Erythroblast (primary cell): ENCODE measurements at regions not wholly inside any gene's neighbourhood (a gene's known extent, or its start where the extent isn't known, plus 50 kb on each side); places are given as distances from the start of the nearest gene placed in this dataset.

Source experiments
- DNase-seq, 2 experiments: peaks; one replicate each; lab custom pipeline; 2025; lab: John Stamatoyannopoulos, UW
- GATA1 ChIP-seq: IDR thresholded peaks from 2 replicates; pipeline ENCODE4 v1.6.1; 2011; ENCODE audit warnings: low read depth, mild to moderate bottlenecking, control low read depth, low read length, moderate library complexity
- POLR2A ChIP-seq: IDR thresholded peaks from 2 replicates; pipeline ENCODE4 v1.6.1; 2011; ENCODE audit warnings: mild to moderate bottlenecking, low read length

DNA sequence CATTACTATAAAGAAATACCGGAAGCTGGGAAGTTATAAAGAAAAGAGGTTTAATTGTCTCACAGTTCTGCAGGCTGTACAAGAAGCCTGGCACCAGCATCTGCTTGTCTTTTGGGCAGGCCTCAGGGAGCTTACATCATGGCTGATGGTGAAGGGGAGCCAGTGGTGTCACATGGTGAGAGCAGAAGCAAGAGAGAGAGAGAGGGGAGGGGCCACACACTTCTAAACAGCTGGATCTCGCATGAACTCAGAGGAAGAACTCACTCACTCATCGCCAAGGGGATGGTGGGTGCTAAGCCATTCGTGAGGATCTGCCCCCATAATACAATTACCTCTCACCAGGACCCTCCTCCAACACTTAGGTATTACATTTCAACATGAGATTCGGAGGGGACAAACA lies 51.8 kb upstream of the ANKRD34C start:
- no peak for TF ChIP-seq GATA1
- TF ChIP-seq POLR2A = no peak
- no peak for DNase-seq

DNA sequence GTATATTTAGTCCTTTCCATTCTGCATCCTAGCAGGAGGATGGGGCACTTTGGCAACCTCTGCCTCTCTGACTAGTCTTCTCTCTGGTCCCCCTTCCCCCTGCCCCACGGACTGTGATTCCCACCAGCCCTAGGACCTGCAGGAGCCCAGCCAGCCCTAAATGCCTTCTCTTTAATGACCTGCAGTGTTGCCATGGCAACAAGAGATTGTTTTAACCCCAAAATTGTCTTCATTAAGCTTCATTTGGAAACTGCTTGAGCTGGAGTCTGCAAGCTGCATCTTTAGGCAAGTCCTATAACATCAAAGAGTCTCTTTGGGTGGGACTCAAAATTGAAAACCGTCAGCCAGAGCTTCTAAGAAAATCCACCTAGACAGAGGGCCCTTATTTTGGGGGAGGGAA lies 59.7 kb upstream of the ANKRD34C start:
- no peak for DNase-seq
- TF ChIP-seq GATA1 = no peak
- no peak for TF ChIP-seq POLR2A

DNA sequence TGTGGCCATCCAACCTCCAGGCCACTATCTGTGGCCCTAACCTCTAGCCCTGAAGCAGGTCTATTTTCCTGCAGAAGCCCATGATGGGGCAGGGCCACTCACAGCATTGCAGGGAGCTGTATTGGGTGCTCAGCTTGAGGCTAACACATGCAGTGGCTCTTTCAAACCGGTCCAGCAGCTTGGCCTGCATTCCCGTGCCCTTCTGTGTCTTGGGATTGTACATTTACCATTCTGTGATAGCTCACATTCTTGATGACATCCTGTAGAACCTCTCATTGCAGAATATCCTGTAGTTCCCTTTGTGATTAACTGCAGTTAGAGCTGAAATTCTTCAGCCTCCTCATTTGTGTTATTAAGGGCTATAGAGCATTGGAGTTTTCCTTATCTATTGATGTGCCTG lies 60.8 kb upstream of the ANKRD34C start:
- DNase-seq = no peak
- TF ChIP-seq GATA1 (no peak), POLR2A (no peak)

DNA sequence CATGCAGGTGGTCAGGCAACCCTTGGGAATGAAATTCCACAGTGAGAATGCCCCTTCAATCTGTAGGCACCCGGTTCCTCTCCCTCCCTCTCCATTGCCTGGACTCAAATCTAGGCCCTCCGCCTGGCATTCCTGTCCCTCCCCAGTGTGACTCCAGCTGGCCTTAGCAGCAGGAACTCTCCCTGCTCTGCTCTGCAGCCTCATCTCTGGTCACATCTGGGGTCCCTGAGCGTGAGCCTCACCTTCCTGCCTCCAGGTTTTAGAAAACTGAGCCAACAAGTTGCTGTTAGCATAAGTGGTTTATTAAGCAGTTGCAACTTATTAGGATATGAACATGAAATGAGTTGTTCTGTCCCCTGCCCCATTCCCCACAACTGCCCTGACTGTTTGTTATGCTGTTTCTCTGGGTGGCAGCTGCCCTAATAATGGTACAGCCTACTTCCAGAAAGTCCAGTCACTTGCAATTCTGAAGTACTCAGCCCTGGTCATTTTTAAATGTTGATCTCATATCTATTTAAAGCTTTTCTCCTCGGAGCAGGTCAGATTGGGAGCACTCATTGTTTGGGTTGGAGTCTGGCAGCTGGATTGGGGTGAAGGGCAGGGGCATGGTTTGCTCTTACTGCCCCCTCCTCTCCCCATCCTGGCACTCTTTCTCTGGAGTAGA lies 63.0 kb upstream of the ANKRD34C start:
- DNase-seq = no peak
- TF ChIP-seq GATA1 (no peak), POLR2A (no peak)

DNA sequence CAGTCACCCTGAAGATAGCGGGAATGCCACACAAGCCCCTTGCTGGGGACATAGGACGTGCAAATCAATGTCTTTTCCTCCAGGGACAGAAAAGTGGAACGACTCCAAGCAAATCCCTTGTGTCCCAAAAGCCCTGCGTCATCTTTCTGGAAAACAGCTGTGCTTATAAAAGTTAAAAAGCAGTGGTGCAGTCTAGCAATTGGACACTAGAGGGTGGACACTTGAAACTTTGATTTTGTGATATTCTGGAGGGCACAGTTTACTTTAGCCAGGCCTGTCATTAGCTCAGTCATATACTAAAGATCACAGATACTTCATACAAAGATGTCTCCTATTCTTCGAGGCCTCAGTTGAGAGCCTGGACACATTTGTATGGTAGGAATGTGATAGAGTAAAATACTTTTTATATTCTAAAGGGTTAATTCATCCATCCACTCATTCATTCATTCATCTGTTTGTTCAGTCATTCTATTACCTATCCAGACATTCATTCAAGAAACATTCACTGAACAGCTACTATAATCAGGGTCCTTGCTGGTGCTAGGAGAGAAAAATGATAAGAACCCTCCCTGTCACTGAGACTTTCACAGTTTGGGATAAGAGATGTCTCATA lies 63.8 kb upstream of the ANKRD34C start:
- TF ChIP-seq GATA1 = no peak
- no peak for TF ChIP-seq POLR2A
- DNase-seq = no peak

DNA sequence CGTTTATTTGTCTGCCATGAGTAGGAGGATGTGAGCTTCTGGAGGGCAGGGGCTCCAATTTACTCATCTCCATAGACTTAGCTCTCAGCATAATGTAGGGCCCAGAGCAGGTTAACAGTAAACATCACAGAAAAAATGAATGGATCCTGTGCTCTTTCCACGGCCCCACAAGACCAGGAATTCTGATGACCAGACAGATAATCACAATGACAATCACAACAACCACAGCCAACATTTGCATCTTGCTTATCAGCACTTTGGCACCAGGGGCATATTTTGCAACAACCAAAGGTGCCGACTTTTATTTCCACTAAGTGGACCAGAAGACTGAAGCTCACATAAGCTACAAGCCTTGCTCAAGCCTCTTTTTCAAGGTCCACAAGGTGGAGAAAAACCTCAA lies 68.9 kb upstream of the ANKRD34C start:
- TF ChIP-seq POLR2A (no peak), GATA1 (no peak)
- no peak for DNase-seq

DNA sequence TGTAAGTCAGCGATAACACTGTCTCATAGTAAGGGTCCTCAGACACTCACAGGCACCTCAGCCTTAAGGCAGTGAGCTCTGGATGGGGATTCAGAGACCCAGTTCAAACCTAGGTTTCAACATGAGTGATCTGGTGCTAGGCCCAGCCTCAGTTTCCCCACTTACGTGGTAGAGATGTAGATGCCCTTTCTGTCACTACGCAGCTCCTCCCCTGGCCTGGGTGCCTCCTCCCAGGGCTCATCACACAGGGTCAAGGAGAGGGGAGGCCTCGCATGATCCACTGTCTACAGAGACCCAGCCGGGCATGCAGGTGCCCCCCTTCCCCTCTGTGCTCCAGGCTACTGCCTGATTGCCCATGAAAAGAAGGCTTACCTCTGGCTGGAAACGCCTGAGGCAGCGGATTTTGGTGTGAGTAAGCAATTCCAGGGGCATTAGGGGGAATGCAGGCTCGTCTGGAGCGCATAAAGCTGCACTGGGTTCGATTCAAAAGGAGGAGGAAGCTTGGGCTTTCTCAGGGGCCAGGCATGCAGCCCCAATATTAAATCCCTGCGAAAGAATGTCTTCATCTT lies 69.8 kb upstream of the ANKRD34C start:
- DNase-seq = no peak
- TF ChIP-seq GATA1 (no peak), POLR2A (no peak)

DNA sequence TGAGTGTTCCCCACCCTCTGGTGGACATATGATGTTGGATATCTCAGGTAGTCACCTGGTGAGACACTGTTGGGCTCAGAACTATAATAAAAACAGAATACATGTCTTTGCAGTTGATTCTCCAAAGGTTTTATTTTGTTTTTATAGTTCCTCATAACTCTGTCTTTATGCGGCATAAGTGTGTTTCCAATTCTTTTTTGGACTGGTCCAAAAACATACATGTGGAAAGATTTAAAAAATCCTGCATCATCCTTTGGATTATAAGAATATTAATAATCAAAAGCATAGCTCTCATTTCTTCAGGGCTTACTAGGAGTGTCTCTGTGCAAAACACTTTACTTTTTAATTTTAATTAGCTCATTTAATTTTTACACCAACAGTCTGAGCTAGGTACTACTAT lies 71.0 kb upstream of the ANKRD34C start:
- TF ChIP-seq POLR2A = no peak
- no peak for DNase-seq

DNA sequence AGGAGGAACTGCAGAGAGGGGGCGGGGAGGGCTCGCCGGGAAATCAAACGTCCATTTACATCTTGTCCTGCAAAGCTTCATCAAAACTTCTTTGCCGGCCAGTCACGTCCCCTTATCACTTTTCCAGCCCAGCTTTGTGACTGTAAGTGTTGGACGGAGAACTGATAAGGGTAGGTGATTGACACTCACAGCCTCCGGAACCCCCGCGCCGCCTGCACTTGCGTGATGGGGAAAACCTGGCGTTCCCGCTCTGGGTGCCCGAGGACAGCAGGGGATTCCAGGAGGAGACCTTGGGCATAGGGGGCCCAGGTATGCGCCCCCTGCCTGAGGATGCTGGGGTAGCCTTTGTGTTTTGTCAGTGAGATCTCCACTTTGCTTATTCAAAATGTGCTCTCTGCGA lies 72.8 kb upstream of the ANKRD34C start:
- DNase-seq = peak in 1 of 2 experiments; percentile 21
- TF ChIP-seq GATA1 = no peak
- no peak for TF ChIP-seq POLR2A

DNA sequence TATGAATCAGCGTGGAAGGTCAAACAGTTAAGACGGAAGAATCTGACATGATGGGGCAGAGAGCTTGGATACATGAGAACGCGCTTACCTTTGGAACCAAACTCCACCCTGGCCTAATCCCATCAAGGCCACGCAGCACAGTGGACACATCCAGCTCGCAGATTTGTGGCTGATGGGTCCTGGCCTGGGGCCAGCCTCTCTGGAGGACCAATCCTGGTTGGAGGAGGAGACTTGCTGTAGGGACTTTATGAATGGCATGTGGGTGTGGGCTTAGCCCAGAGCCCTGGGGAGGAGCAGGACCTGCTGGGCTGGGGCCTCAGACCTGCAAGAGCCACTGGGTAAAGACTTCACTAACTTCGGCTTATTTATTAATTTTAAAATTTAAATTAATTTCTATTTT lies 73.4 kb upstream of the ANKRD34C start:
- no peak for DNase-seq
- TF ChIP-seq GATA1 (no peak), POLR2A (no peak)

DNA sequence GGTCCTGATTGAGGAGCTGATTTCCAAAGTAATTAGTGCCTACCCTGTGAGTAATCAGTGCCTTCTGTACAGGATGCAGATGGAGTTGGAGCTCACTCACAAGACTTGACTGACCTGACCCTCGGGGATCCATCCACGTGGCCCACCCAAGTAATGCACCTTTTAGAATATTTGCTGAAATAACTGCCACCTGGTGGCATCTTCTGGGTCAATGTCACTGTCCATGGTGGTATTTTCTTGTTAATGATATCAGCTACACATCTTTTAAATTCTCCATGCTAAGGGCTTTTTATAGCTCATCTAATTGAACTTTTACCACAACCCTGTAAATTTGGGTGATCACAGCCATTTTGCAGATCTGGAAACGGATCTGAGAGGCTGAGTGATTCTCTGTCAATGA lies 74.3 kb upstream of the ANKRD34C start:
- no peak for TF ChIP-seq GATA1
- no peak for TF ChIP-seq POLR2A
- DNase-seq = no peak

DNA sequence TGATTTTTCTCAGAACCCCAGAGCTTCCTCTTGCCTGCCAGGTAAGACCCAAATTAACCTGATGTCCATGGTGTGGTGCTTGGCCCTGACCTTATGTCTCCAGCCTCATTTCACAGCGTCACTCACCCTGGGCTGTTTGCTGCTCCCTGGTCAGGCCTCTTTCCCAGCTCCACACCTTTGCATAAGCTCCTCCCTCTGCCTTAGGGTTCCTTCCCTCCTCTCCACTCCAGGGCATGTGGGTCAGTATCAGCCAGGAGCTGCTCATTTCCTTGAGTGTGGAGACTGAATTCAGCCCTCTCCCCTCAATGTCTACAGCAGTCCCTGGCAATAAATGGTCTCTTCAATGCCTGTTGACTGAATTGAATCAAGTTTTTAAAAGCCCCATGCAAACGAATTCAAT lies 75.6 kb upstream of the ANKRD34C start:
- no peak for DNase-seq

DNA sequence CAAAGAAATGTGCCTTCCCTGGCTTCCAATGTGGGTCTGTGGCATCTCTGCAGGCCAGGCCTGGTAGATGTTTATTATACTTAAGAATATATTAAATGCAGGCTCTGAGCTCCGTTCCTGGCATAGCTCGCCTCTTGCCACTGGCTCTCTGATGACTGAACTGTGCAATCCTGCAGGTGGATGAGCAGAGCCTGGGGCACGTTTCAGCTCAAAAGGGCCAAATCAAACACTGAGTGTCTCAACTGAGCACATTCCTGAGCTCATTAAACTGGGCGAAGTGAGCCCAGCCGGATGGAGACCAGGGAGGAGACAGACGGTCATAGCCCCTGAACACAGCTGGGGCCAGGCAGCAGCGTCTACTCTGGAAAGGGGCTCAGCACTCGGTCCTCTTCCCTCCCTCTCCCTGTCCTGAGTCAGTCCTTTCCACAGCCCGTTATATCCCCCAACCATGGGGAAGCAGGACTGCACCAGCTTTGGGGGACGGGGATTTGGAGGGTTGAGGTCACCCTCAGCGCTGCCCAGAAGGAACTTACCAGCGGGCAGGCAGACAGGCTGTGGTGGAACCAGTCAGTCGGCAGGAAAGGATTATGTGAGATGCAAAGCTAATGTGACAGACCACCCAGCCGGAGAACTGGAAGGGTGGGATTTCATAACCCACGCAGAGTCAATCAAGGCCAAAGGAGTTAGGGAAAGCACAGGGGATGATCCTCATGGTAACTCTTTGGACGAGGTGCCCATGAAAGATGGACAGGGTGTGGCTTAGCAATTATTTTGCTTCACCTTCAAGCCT lies 77.4 kb upstream of the ANKRD34C start:
- TF ChIP-seq POLR2A (no peak), GATA1 (no peak)
- DNase-seq = no peak

More for the DNA sequence above, 75.6 kb upstream of the ANKRD34C start:
- TF ChIP-seq GATA1 = no peak
- TF ChIP-seq POLR2A = no peak

DNA sequence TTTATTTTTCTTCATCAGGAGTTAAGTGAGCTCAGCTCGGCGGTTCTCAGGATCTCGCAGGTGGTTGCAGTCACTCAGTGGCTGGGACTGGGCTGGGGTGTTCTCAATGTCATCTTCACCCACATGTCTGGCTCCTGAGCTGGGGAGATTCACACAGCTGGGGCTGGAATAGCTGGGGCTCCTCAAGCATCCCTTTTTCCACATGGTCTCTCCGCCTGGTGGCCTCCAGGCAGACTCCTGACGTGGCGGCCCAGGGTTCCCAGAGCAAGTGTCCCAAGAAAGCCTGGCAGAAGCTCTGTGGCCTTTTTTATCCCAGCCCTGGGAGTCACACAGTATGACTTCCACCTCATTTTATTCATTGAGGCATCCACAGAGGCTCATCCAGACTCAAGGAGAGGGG lies 84.1 kb upstream of the ANKRD34C start:
- no peak for DNase-seq
- no peak for TF ChIP-seq GATA1
- no peak for TF ChIP-seq POLR2A

DNA sequence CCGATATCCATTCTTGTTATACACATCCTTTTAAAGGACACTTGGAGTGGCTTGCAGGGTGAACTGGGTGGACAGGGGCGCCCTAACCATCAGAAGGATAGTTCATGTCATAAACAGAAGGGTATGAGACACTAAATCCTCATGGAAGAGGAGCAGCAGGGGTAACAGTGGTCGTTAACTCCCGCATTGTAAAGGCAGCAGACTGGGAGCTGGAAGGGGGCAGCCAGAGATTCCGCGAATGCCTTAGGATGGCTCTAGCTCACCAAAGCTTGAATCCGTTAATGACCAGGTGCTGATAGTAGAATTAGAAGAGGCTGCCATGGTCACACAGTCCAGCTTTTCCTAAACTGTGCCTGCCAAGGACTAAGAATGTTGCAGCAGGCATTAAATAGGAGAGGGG lies 85.2 kb upstream of the ANKRD34C start:
- DNase-seq = no peak
- TF ChIP-seq POLR2A (no peak), GATA1 (no peak)
